Activated CD8-positive, alpha-beta T cell treated with anti-CD3 and anti-CD28 coated beads for 36 hours (primary cell): ENCODE measurements at regions not wholly inside any gene's neighbourhood (a gene's known extent, or its start where the extent isn't known, plus 50 kb on each side); places are given as distances from the start of the nearest gene placed in this dataset.

ENCODE experiments used
- ATAC-seq: fragments of 200-7000 bp; cut with Tn5 transposase; one replicate; pipeline ENCODE4 v1.10.0; 2021; ENCODE audit warnings: mild to moderate bottlenecking, moderate library complexity
- CTCF ChIA-PET: fragments of 350-600 bp; sonication (Branson Sonifier 250); formaldehyde crosslinking; loops from one replicate; lab custom pipeline; 2021; ENCODE audit warnings: antibody characterized with exemption; lab: Charles Lee
- POLR2A ChIA-PET: fragments of 350-600 bp; sonication (Branson Sonifier 250); formaldehyde crosslinking; loops from one replicate; lab custom pipeline; 2021; ENCODE audit warnings: antibody characterized with exemption; lab: Charles Lee
- DNase-seq: peaks from one replicate; pipeline ENCODE4 v3.0.0-alpha.2; 2020
- H3K27ac Mint-ChIP-seq: one replicate; pipeline ENCODE4 v1.8.0; 2021; ENCODE audit warnings: mild to moderate bottlenecking, mixed read lengths
- H3K27me3 Mint-ChIP-seq: one replicate; pipeline ENCODE4 v1.8.0; 2021; ENCODE audit warnings: mixed read lengths
- H3K36me3 Mint-ChIP-seq: one replicate; pipeline ENCODE4 v1.8.0; 2021; ENCODE audit warnings: low read depth, mixed read lengths
- H3K4me1 Mint-ChIP-seq: one replicate; pipeline ENCODE4 v1.8.0; 2021; ENCODE audit warnings: low read depth, mixed read lengths
- H3K4me3 Mint-ChIP-seq: one replicate; pipeline ENCODE4 v1.8.0; 2021; ENCODE audit warnings: mild to moderate bottlenecking, moderate library complexity, mixed read lengths
- H3K9me3 Mint-ChIP-seq: one replicate; pipeline ENCODE4 v1.8.0; 2021; ENCODE audit warnings: mixed read lengths
- CTCF ChIP-seq: fragments of 200-600 bp; IDR thresholded peaks from one replicate; pipeline ENCODE4 v1.8.0; 2022; ENCODE audit warnings: antibody characterized with exemption, mild to moderate bottlenecking
- intact Hi-C: fragments of 100-400 bp; cut with micrococcal nuclease; formaldehyde crosslinking; loops from one replicate; pipeline ENCODE4 v1.10.0; 2022

GRCh38 chrX:82912382-82912781 lies 595.7 kb upstream of the POU3F4 start:
- DNase-seq (no peak), ATAC-seq (no peak)
- no peak overlapping the region for H3K27ac Mint-ChIP-seq
- no peaks in the 10 kb centered on the region for H3K36me3 Mint-ChIP-seq
- no peak overlapping the region for H3K4me3 Mint-ChIP-seq
- H3K9me3 Mint-ChIP-seq, result no peaks in the 10 kb centered on the region
- CTCF ChIA-PET, result no interaction called here
- TF ChIP-seq CTCF, result no peak
- H3K4me1 Mint-ChIP-seq, result no peaks in the 10 kb centered on the region
- POLR2A ChIA-PET, result no interaction called here
- H3K27me3 Mint-ChIP-seq, result no peaks in the 10 kb centered on the region
- intact Hi-C loops, result no loop called here

- no peaks in the 10 kb centered on the region for H3K9me3 Mint-ChIP-seq
- no peak for TF ChIP-seq CTCF
- intact Hi-C loops, result no loop called here
- no peak overlapping the region for H3K4me3 Mint-ChIP-seq
- H3K27me3 Mint-ChIP-seq, result no peaks in the 10 kb centered on the region
- ChIA-PET POLR2A (no interaction called here), CTCF (no interaction called here)
- no peaks in the 10 kb centered on the region for H3K4me1 Mint-ChIP-seq
- H3K36me3 Mint-ChIP-seq, result no peaks in the 10 kb centered on the region
- no peak overlapping the region for H3K27ac Mint-ChIP-seq
- ATAC-seq, result no peak
- DNase-seq, result no peak
Observed at GRCh38 chrX:82934980-82935379, 573.1 kb upstream of the POU3F4 start.

- H3K27ac Mint-ChIP-seq, result no peak overlapping the region
- H3K27me3 Mint-ChIP-seq, result no peaks in the 10 kb centered on the region
- H3K36me3 Mint-ChIP-seq, result no peaks in the 10 kb centered on the region
- no peaks in the 10 kb centered on the region for H3K4me1 Mint-ChIP-seq
- intact Hi-C loops, result no loop called here
- no peak for TF ChIP-seq CTCF
- ATAC-seq, result no peak
- no peak for DNase-seq
- CTCF ChIA-PET, result no interaction called here
- POLR2A ChIA-PET, result no interaction called here
- H3K4me3 Mint-ChIP-seq, result no peak overlapping the region
- H3K9me3 Mint-ChIP-seq, result peaks cover 7% of the 10 kb centered on the region
Observed at GRCh38 chrX:82945332-82945731, 562.8 kb upstream of the POU3F4 start.

GRCh38 chrX:82961129-82961528 lies 547.0 kb upstream of the POU3F4 start:
- intact Hi-C loops, result no loop called here
- no peak for TF ChIP-seq CTCF
- DNase-seq (no peak), ATAC-seq (no peak)
- Mint-ChIP-seq H3K27me3 (no peaks in the 10 kb centered on the region), H3K4me1 (no peaks in the 10 kb centered on the region), H3K4me3 (no peak overlapping the region), H3K27ac (no peak overlapping the region), H3K9me3 (peaks cover 4% of the 10 kb centered on the region), H3K36me3 (no peaks in the 10 kb centered on the region)
- POLR2A ChIA-PET, result no interaction called here
- CTCF ChIA-PET, result no interaction called here

GRCh38 chrX:82973646-82974045 lies 534.4 kb upstream of the POU3F4 start:
- no peak for ATAC-seq

More at GRCh38 chrX:82973646-82974045, 534.4 kb upstream of the POU3F4 start:
- no peak for DNase-seq
- no peaks in the 10 kb centered on the region for H3K4me1 Mint-ChIP-seq
- H3K9me3 Mint-ChIP-seq, result no peaks in the 10 kb centered on the region
- TF ChIP-seq CTCF, result no peak
- intact Hi-C loops, result no loop called here
- ChIA-PET POLR2A (no interaction called here), CTCF (no interaction called here)
- no peaks in the 10 kb centered on the region for H3K36me3 Mint-ChIP-seq
- H3K4me3 Mint-ChIP-seq, result no peak overlapping the region
- H3K27ac Mint-ChIP-seq, result no peak overlapping the region
- H3K27me3 Mint-ChIP-seq, result no peaks in the 10 kb centered on the region
